Activated T-cell treated with anti-CD3 and anti-CD28 coated beads, Interleukin-2, amount 50 U/mL, for 72 hours (primary cell): ENCODE measurements at regions not wholly inside any gene's neighbourhood (a gene's known extent, or its start where the extent isn't known, plus 50 kb on each side); places are given as distances from the start of the nearest gene placed in this dataset.
A peak's percentile ranks its signal among the peaks of the same experiment; 100 is the strongest.

Experiments
- ATAC-seq, 2 donors: fragments of 150-1000 bp; cut with Tn5 transposase; replicated peaks in 1 of 2; 2 replicates each; pipeline ENCODE4 v1.10.0; 2021; ENCODE audit warnings: moderate library complexity in 2 of 2, mild to moderate bottlenecking in 1 of 2
- DNase-seq, 2 donors: peaks; one replicate each; pipeline ENCODE4 v3.0.0; 2021 to 2022; ENCODE audit warnings: mixed read lengths in 1 of 2
- H3K27ac Mint-ChIP-seq: one replicate; pipeline ENCODE4 v1.8.0; 2022; ENCODE audit warnings: mild to moderate bottlenecking, moderate library complexity, mixed read lengths
- H3K27me3 Mint-ChIP-seq: one replicate; pipeline ENCODE4 v1.8.0; 2022; ENCODE audit warnings: low read depth, mixed read lengths
- H3K36me3 Mint-ChIP-seq, 2 donors: one replicate each; pipeline ENCODE4 v1.8.0; 2022; ENCODE audit warnings: mixed read lengths in 2 of 2, mild to moderate bottlenecking in 1 of 2; ENCODE audit not compliant: insufficient read depth in 2 of 2
- H3K4me1 Mint-ChIP-seq: one replicate; pipeline ENCODE4 v1.8.0; 2022; ENCODE audit warnings: low read depth, mixed read lengths
- H3K4me3 Mint-ChIP-seq, 2 donors: one replicate each; pipeline ENCODE4 v1.8.0; 2022; ENCODE audit warnings: mild to moderate bottlenecking in 2 of 2, mixed read lengths in 2 of 2, moderate library complexity in 2 of 2
- H3K9me3 Mint-ChIP-seq, 2 donors: one replicate each; pipeline ENCODE4 v1.8.0; 2022; ENCODE audit warnings: mixed read lengths in 2 of 2

DNA sequence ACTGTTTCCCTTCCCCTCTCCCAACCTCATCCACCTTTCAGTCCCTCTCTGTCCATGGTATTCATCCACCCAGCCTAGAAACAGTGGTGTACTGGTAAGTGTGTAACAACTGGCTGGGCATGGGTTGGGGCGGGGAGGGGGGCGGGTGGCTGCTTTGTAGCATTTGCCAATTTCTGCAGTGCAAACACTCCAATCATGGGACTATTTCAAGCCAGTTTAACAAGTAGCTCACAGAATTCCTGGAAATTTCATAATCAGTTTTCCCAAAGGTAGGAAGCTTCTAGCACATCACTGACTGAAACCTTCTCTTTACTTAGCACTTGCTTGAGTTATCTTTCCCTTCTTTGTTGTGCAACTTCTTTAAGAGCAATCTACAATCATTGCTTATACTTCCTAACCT lies 100.8 kb upstream of the WASF3 start:
- DNase-seq (no peak), ATAC-seq (no peak)
- no peaks in the 10 kb centered on the region for H3K9me3 Mint-ChIP-seq
- no peak overlapping the region for H3K27ac Mint-ChIP-seq
- peaks cover 34% of the 10 kb centered on the region for H3K27me3 Mint-ChIP-seq
- no peak overlapping the region for H3K4me3 Mint-ChIP-seq
- H3K36me3 Mint-ChIP-seq = no peaks in the 10 kb centered on the region
- no peaks in the 10 kb centered on the region for H3K4me1 Mint-ChIP-seq

DNA sequence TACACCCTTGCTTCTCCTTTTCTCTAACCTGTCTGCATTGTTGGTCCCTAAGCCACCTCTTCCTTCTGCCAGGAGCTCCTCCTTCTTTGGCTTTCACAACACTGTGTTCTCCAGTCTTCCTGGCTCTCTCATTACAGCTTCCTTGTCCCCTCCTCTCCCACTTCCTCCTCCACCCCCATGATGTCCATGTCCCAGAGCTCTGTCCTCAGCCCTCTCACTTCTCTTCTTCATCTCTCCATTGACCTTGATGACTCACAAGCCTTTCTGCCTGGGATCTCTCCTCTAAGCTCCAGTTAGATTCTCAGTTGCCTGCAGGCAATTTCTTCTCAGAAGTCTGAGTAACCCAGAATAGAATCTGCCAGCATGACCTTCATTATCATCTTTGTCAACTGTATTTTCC lies 100.3 kb upstream of the WASF3 start:
- Mint-ChIP-seq H3K4me1 (no peaks in the 10 kb centered on the region), H3K4me3 (no peak overlapping the region)
- no peak for ATAC-seq

DNA sequence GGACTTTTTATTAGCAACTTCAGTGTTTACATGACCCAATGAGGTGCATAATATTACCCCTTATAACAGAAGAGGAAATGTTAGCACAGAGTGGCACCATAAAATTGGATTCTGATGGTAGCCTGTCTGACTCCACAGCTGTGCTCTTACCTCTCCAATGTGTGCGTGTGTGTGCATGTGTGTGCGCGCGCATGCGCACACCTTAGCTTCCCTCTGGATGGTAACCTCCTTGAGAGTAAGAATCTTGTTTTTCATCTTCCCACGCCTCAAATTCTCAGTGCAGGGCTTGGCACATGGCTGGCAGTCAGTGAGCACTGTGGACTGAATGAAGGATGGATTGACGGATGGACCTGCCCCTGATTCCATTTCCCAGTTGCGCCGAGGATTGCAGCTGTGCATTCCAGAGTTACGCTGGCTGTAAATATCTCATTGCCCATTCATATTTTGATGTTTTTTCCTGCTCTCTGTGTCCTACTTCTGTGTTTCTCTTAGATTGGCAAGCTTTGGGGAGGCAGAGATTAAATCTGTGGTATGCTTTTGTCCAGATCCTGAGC lies 99.2 kb upstream of the WASF3 start:
- Mint-ChIP-seq H3K9me3 (no peaks in the 10 kb centered on the region), H3K27me3 (peaks cover 34% of the 10 kb centered on the region), H3K36me3 (no peaks in the 10 kb centered on the region), H3K4me1 (no peaks in the 10 kb centered on the region), H3K4me3 (no peak overlapping the region), H3K27ac (no peak overlapping the region)
- ATAC-seq (no peak), DNase-seq (no peak)

More for the DNA sequence above, 100.3 kb upstream of the WASF3 start:
- Mint-ChIP-seq H3K9me3 (no peaks in the 10 kb centered on the region), H3K36me3 (no peaks in the 10 kb centered on the region), H3K27me3 (peaks cover 34% of the 10 kb centered on the region), H3K27ac (no peak overlapping the region)
- DNase-seq = no peak

DNA sequence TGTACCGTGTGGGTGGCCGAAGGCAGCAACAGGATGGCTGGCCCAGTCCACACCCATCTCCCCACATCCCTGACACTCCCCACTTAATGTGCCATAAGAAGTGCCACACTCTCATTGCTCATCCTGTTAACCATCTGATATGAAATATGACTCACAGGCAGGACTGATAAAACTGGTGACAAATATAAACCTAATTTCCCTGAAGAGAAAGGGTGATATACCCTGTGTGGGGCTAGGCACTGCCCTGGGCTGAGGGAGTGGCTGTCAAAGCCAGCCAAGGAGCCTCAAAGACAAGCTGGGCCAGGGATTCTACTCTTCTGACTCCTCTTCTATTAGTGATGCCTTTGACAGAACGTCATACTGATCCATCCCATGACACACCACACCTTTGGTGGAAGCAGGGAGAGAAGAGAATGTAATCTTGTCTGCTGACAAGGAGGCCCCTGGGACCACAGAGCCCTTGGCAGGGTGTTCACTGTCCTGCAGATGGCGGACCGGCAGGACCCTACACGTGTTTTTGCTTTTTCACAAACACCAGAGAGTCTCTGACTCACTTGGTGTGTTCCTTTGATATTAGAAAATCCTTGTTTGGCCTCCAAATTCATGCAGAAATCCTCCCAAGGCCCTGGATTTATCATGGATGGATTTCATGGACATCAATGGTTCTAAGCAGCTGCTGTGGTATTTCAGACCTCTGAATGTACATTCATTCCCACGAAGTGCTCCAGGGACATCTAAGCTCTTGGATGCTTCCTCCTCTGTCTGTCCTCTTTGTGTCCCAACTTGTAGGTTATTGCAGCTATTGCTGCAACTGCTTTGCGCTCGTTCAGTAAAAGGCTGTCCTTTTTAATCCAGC lies 98.0 kb upstream of the WASF3 start:
- no peaks in the 10 kb centered on the region for H3K36me3 Mint-ChIP-seq
- H3K4me3 Mint-ChIP-seq = no peak overlapping the region
- peaks cover 32% of the 10 kb centered on the region for H3K27me3 Mint-ChIP-seq
- DNase-seq (no peak), ATAC-seq (peak in 1 of 2 donors; percentile 13)
- no peak overlapping the region for H3K27ac Mint-ChIP-seq
- H3K4me1 Mint-ChIP-seq = no peaks in the 10 kb centered on the region
- H3K9me3 Mint-ChIP-seq = no peaks in the 10 kb centered on the region

DNA sequence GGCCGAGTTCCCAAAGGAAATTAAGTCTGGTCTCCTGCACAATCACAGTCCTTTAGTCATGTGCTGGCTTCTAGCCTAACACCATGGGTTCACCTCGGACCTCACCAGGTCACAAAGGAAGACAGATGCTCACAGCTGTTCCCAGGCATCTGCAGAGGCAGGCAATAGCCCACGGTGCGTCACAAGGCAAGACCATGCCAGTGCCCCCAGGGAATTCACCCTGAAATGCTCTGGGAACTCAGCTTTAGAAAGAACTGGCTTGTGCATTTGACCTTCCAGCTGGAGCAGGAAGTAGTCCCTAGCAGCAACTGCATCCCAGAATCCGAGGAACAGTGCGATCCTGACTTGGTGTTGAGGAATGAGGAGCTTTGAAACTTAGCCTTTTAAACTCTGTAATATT lies 96.8 kb upstream of the WASF3 start:
- H3K27me3 Mint-ChIP-seq = peaks cover 34% of the 10 kb centered on the region
- no peak overlapping the region for H3K4me3 Mint-ChIP-seq
- DNase-seq (no peak), ATAC-seq (no peak)
- no peaks in the 10 kb centered on the region for H3K36me3 Mint-ChIP-seq
- H3K4me1 Mint-ChIP-seq = no peaks in the 10 kb centered on the region
- no peak overlapping the region for H3K27ac Mint-ChIP-seq
- H3K9me3 Mint-ChIP-seq = no peaks in the 10 kb centered on the region

DNA sequence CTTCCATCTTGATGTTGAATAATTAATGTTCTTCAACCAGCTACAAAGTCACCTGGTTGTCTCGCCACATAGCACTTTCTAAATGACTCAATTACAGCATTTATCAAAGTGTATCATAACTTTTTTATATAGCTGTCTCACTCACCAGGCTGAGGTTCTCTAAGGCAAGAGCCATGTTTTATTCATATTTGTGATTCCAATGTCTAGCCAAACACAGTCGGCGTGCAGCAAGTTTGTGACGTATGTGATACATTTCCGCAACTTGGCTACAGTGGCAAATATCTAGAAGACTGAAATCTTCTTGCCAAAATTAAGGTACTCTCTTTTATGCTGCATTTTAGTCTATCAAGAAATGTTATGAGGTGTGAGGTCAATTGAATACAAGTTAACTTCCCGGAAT lies 94.2 kb upstream of the WASF3 start:
- H3K9me3 Mint-ChIP-seq = no peaks in the 10 kb centered on the region
- ATAC-seq = no peak
- no peak for DNase-seq
- no peak overlapping the region for H3K27ac Mint-ChIP-seq
- no peaks in the 10 kb centered on the region for H3K36me3 Mint-ChIP-seq
- H3K4me1 Mint-ChIP-seq = no peaks in the 10 kb centered on the region
- peaks cover 18% of the 10 kb centered on the region for H3K27me3 Mint-ChIP-seq
- H3K4me3 Mint-ChIP-seq = no peak overlapping the region

DNA sequence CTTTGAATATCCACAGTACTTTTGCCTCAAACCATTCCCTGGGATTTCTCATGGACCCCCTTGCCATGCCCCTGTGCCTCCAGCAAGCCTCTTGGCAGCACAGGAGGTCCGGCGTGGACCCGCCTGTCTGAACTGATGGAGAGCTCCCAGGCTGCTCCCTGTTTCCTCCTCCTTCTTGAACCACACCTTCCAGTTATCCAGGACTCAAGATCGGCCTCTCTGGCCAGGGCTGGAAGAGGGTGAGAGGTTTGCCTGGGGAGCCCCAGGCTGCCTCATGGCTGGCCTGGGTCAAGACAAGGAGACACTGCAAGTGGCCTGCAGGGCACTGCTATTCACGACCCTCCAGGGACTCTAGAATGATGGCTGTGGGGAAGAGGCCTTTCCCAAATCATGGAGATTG lies 93.6 kb upstream of the WASF3 start:
- DNase-seq (no peak), ATAC-seq (no peak)
- H3K36me3 Mint-ChIP-seq = no peaks in the 10 kb centered on the region
- H3K27me3 Mint-ChIP-seq = peaks cover 18% of the 10 kb centered on the region
- H3K4me3 Mint-ChIP-seq = no peak overlapping the region
- H3K27ac Mint-ChIP-seq = no peak overlapping the region
- no peaks in the 10 kb centered on the region for H3K9me3 Mint-ChIP-seq
- no peaks in the 10 kb centered on the region for H3K4me1 Mint-ChIP-seq

DNA sequence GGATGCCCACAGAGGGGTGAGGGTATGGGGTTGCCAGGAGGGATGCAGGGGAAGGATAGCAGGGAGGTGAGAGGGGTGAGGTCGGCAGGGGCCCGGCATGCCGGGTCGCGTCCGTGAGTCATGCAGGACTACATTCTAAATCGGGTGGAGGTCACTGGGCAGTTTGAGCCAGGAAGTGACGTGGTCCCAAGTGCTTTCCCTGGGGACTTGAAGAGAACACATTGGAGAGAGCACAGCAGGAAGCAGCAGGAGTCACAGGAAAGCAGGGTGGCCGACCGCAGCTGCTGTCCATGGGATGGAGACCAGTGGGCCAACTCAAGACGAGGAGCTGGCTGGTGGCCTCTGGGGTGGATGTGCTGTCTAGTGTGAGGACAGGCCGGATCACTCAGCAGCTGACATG lies 92.0 kb upstream of the WASF3 start:
- Mint-ChIP-seq H3K4me3 (no peak overlapping the region), H3K36me3 (no peaks in the 10 kb centered on the region), H3K9me3 (no peaks in the 10 kb centered on the region), H3K4me1 (no peaks in the 10 kb centered on the region), H3K27ac (no peak overlapping the region), H3K27me3 (peaks cover 13% of the 10 kb centered on the region)
- DNase-seq (no peak), ATAC-seq (no peak)

DNA sequence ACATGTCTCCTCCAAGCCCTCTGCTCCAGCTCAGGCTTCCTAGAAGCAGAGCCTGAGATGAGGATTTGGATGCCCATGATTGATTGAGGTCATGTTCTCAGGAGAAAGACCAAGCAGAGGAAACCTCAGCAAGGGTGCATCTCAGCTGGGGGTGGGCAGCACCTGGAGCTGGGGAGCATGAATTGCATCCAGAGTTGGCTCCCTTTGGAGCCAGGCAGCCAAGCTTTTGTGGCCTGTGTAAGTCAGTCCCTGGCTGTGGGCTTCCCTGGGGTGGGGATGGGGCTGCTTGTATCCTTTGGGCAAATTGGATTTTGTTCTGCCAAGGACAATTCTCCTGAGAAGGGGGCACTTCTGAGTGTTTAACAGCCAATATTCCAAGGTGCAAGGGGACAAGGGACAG lies 91.5 kb upstream of the WASF3 start:
- Mint-ChIP-seq H3K27ac (no peak overlapping the region), H3K9me3 (no peaks in the 10 kb centered on the region), H3K4me3 (no peak overlapping the region), H3K4me1 (no peaks in the 10 kb centered on the region), H3K27me3 (peaks cover 13% of the 10 kb centered on the region), H3K36me3 (no peaks in the 10 kb centered on the region)
- DNase-seq = no peak
- ATAC-seq = no peak

DNA sequence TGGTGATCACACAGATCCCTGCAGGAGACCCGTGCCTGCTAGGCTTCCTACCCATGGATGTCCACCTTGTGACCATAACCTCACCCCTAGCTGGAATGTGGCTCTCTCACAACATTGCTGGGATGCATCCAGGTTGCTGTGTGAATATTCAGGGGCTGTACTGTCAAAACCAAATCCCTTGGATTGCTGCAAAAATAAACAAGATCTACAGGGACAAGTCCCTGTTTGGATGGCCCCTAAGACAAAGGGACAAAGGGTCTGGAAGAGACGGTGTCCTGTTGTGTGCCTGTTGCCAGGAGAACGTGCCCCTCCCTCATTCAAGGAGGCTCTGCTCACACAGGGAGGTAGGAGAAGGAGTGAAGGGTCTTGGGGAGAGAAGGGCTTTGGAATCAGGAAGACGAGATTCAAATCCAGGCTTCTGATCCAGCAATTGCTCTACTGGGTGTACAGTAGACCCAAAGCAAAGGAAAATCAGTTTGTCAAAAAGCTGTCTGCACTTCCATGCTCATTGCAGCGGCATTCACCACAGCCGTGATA lies 89.2 kb upstream of the WASF3 start:
- H3K9me3 Mint-ChIP-seq = no peaks in the 10 kb centered on the region
- DNase-seq (no peak), ATAC-seq (no peak)
- H3K27ac Mint-ChIP-seq = no peak overlapping the region
- H3K36me3 Mint-ChIP-seq = no peaks in the 10 kb centered on the region
- H3K4me1 Mint-ChIP-seq = no peaks in the 10 kb centered on the region
- H3K27me3 Mint-ChIP-seq = peaks cover 13% of the 10 kb centered on the region
- no peak overlapping the region for H3K4me3 Mint-ChIP-seq

DNA sequence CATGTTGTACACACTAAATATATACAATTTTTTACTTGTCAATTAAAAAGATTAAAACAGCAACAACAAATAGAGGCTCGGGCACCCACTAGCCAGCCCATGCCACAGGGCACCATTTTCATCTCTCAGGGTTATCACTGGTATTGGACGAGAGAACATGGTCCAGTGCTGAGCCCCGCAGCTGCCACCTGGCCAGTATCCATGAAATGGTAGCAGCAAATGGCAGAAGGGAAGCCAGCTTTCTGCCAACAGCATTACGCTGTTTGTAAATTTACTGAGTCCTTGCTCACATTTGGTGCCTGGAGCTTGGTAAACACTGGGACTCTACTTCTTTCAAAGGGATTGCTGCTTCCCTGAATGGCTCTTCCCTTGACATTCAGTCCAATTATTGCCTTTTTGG lies 87.9 kb upstream of the WASF3 start:
- ATAC-seq = no peak
- no peaks in the 10 kb centered on the region for H3K36me3 Mint-ChIP-seq
- H3K27ac Mint-ChIP-seq = no peak overlapping the region
- H3K4me3 Mint-ChIP-seq = no peak overlapping the region
- DNase-seq = no peak
- no peaks in the 10 kb centered on the region for H3K9me3 Mint-ChIP-seq
- H3K4me1 Mint-ChIP-seq = no peaks in the 10 kb centered on the region
- H3K27me3 Mint-ChIP-seq = peaks cover 9% of the 10 kb centered on the region

DNA sequence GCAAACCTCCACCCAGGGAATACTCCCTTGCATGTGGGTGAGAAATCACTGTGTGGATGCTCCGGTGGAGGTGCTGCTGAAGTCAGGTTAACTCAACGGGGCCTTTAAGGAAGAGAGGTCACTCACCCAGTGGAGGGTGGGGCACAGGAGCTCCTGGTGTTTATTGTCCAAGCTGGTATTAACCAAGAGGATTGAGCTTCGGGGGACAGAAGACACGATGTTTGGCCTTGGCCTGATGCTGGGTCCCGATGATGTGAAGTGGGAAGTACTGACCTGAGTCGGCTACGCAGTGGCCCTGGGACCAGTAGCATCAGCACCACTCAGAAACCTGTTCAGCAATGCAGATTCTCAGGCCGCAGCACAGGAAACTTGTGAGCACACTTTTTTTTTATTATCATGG lies 85.7 kb upstream of the WASF3 start:
- Mint-ChIP-seq H3K27ac (no peak overlapping the region), H3K9me3 (no peaks in the 10 kb centered on the region), H3K36me3 (no peaks in the 10 kb centered on the region), H3K4me1 (peaks cover 7% of the 10 kb centered on the region), H3K4me3 (no peak overlapping the region), H3K27me3 (no peaks in the 10 kb centered on the region)
- DNase-seq = no peak
- ATAC-seq = no peak

DNA sequence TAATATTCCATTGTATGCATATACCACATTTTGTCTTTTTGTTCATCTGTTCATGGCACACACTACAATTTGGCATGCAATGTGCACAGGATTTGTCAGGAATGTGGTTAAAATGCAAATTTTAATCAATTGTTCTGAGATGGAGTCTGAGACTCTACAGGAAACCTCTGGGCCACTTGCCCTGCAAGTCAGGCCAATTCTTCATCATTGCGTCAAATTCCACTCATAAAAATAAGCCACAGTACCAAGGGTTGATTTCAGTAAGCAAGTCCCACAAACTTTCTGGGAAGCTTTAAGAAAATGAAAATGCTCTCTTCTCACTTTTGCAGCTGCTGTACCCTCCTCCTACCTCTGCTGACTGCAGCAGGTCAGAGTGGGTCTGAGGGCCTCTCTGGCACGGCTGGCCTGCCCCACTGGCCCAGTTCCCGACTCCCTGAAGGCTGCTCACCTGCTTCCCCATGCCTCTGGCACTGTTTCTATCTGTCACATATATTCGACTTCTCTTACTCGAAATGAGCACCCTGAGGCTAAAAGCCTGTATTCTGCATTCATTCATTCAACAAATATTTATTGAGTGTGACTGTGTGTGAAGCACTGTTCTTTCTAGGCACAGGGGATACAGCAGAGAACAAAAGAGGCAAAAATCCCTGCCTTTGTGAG lies 83.8 kb upstream of the WASF3 start:
- no peak for DNase-seq
- no peaks in the 10 kb centered on the region for H3K9me3 Mint-ChIP-seq
- H3K27ac Mint-ChIP-seq = no peak overlapping the region
- no peaks in the 10 kb centered on the region for H3K36me3 Mint-ChIP-seq
- no peak overlapping the region for H3K4me3 Mint-ChIP-seq
- peaks cover 7% of the 10 kb centered on the region for H3K4me1 Mint-ChIP-seq
- ATAC-seq = no peak
- no peaks in the 10 kb centered on the region for H3K27me3 Mint-ChIP-seq
